Hepatocyte (in vitro differentiated cells): ENCODE measurements at regions not wholly inside any gene's neighbourhood (a gene's known extent, or its start where the extent isn't known, plus 50 kb on each side); places are given as distances from the start of the nearest gene placed in this dataset.

ENCODE experiments used
- DNase-seq: peaks from one replicate; pipeline ENCODE4 v3.0.0-alpha.2; 2016; ENCODE audit warnings: low spot score
- H2AFZ ChIP-seq: fragments of 200-600 bp; sonication (generic); 2 replicates; pipeline ENCODE4 v1.6.0; 2016; ENCODE audit warnings: antibody characterized with exemption, mild to moderate bottlenecking
- H3K27ac ChIP-seq: fragments of 200-600 bp; sonication (generic); 2 replicates; pipeline ENCODE4 v1.5.1; 2016; ENCODE audit warnings: mild to moderate bottlenecking
- H3K27me3 ChIP-seq: fragments of 200-600 bp; sonication (generic); 2 replicates; pipeline ENCODE4 v1.6.1; 2016
- H3K36me3 ChIP-seq: fragments of 200-600 bp; sonication (generic); replicated peaks from 2 replicates; pipeline ENCODE4 v1.5.1; 2016; ENCODE audit warnings: low read depth; ENCODE audit not compliant: insufficient read depth
- H3K4me1 ChIP-seq: fragments of 200-600 bp; sonication (generic); 2 replicates; pipeline ENCODE4 v1.5.1; 2016; ENCODE audit warnings: mild to moderate bottlenecking, moderate library complexity; ENCODE audit not compliant: insufficient read depth
- H3K4me2 ChIP-seq: fragments of 200-600 bp; sonication (generic); 2 replicates; pipeline ENCODE4 v1.6.0; 2016
- H3K4me3 ChIP-seq: fragments of 200-600 bp; sonication (generic); 2 replicates; pipeline ENCODE4 v1.5.1; 2016; ENCODE audit warnings: mild to moderate bottlenecking
- H3K79me2 ChIP-seq: fragments of 200-600 bp; sonication (generic); 2 replicates; pipeline ENCODE4 v1.6.0; 2017; ENCODE audit warnings: mild to moderate bottlenecking
- H3K9me2 ChIP-seq: fragments of 200-600 bp; sonication (generic); replicated peaks from 2 replicates; pipeline ENCODE4 v1.6.0; 2017; ENCODE audit warnings: mild to moderate bottlenecking; ENCODE audit not compliant: insufficient read depth
- H3K9me3 ChIP-seq: fragments of 200-600 bp; sonication (generic); 2 replicates; pipeline ENCODE4 v1.5.1; 2016; ENCODE audit warnings: low read depth, mild to moderate bottlenecking
- H4K20me1 ChIP-seq: fragments of 200-600 bp; sonication (generic); 2 replicates; pipeline ENCODE4 v1.6.0; 2016; ENCODE audit warnings: mild to moderate bottlenecking; ENCODE audit not compliant: insufficient read depth, poor library complexity, severe bottlenecking
- EZH2 ChIP-seq: fragments of 200-600 bp; sonication (generic); IDR thresholded peaks from 2 replicates; pipeline ENCODE4 v1.6.1; 2016; ENCODE audit warnings: antibody characterized with exemption, mild to moderate bottlenecking, borderline replicate concordance
- EZH2phosphoT487 ChIP-seq: fragments of 200-600 bp; sonication (generic); IDR thresholded peaks from one replicate; pipeline ENCODE4 v1.6.1; 2018; ENCODE audit warnings: antibody characterized with exemption, mild to moderate bottlenecking, low read depth, moderate library complexity; ENCODE audit not compliant: unreplicated experiment, severe bottlenecking
- WGBS: methylation state at CpG from one replicate; pipeline ENCODE4 v1.1.6; 2016; ENCODE audit warnings: low lambda C conversion rate; ENCODE audit errors: missing lambda C conversion rate; 5-methylcytosine and 5-hydroxymethylcytosine counted together
- TF ChIP-seq, protein P1 (sequence below): fragments of 200-600 bp; sonication (generic); IDR thresholded peaks from 2 replicates; pipeline ENCODE4 v1.5.1; 2016; ENCODE audit warnings: antibody characterized with exemption, mild to moderate bottlenecking; ENCODE audit not compliant: poor library complexity

DNA sequence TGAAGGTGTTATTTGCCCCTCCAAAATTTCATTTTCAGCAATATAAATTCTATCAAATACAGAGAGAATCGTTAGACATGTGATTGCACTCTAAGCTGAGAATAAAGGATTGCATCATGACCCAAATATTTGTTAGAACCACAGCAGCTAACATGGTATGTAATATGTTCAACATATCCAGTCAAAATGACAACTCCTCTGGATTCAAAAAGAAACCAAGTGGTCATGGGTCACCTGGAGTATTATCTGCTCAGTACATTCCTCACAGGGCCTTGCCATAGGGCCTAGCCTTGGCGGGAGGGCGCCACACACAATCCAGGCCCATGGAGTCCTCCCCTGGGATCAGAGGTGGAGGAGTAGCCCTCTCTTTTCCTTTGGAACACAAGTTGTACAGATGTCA lies 179.2 kb downstream of the HSD17B3 start:
- peaks cover 7% of the 10 kb centered on the region for H3K9me3 ChIP-seq
- peaks cover 16% of the 10 kb centered on the region for H3K4me1 ChIP-seq
- DNase-seq, result no peak
- H3K9me2 ChIP-seq, result no peaks in the 10 kb centered on the region
- 86% methylated on average over 3 of the region's 3 CpGs for WGBS
- no peak for TF ChIP-seq EZH2
- TF ChIP-seq, protein P1, sequence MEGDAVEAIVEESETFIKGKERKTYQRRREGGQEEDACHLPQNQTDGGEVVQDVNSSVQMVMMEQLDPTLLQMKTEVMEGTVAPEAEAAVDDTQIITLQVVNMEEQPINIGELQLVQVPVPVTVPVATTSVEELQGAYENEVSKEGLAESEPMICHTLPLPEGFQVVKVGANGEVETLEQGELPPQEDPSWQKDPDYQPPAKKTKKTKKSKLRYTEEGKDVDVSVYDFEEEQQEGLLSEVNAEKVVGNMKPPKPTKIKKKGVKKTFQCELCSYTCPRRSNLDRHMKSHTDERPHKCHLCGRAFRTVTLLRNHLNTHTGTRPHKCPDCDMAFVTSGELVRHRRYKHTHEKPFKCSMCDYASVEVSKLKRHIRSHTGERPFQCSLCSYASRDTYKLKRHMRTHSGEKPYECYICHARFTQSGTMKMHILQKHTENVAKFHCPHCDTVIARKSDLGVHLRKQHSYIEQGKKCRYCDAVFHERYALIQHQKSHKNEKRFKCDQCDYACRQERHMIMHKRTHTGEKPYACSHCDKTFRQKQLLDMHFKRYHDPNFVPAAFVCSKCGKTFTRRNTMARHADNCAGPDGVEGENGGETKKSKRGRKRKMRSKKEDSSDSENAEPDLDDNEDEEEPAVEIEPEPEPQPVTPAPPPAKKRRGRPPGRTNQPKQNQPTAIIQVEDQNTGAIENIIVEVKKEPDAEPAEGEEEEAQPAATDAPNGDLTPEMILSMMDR, result no peak
- TF ChIP-seq EZH2phosphoT487, result no peak
- H3K4me3 ChIP-seq, result no peak overlapping the region
- no peak overlapping the region for H3K4me2 ChIP-seq
- no peak overlapping the region for H2AFZ ChIP-seq
- no peak overlapping the region for H3K27ac ChIP-seq
- H4K20me1 ChIP-seq, result no peaks in the 10 kb centered on the region
- H3K27me3 ChIP-seq, result no peaks in the 10 kb centered on the region
- no peaks in the 10 kb centered on the region for H3K36me3 ChIP-seq
- H3K79me2 ChIP-seq, result no peaks in the 10 kb centered on the region

- Histone ChIP-seq H3K4me2 (no peak overlapping the region), H2AFZ (no peak overlapping the region), H4K20me1 (no peaks in the 10 kb centered on the region), H3K36me3 (no peaks in the 10 kb centered on the region), H3K27ac (no peak overlapping the region), H3K9me2 (no peaks in the 10 kb centered on the region), H3K9me3 (peaks cover 7% of the 10 kb centered on the region), H3K79me2 (no peaks in the 10 kb centered on the region), H3K27me3 (no peaks in the 10 kb centered on the region), H3K4me3 (no peak overlapping the region), H3K4me1 (peaks cover 17% of the 10 kb centered on the region)
- no peak for DNase-seq
- TF ChIP-seq, protein P1, result no peak
- no peak for TF ChIP-seq EZH2
- TF ChIP-seq EZH2phosphoT487, result no peak
- whole genome bisulfite sequencing, result 95% methylated on average over 6 of the region's 6 CpGs
Measured at GRCh38 chr9:96122282-96122681, 179.7 kb downstream of the HSD17B3 start.

GRCh38 chr9:96121136-96121535 lies 180.8 kb downstream of the HSD17B3 start:
- TF ChIP-seq, protein P1, result no peak
- TF ChIP-seq EZH2 (no peak), EZH2phosphoT487 (no peak)
- WGBS, result 81% methylated on average over 2 of the region's 2 CpGs
- Histone ChIP-seq H3K9me2 (no peaks in the 10 kb centered on the region), H4K20me1 (no peaks in the 10 kb centered on the region), H3K27me3 (no peaks in the 10 kb centered on the region), H3K27ac (no peak overlapping the region), H3K4me2 (no peak overlapping the region), H3K4me3 (no peak overlapping the region), H2AFZ (no peak overlapping the region), H3K9me3 (peaks cover 7% of the 10 kb centered on the region), H3K4me1 (peaks cover 17% of the 10 kb centered on the region), H3K36me3 (no peaks in the 10 kb centered on the region), H3K79me2 (no peaks in the 10 kb centered on the region)
- no peak for DNase-seq
